H1 (cell line): ENCODE measurements at regions not wholly inside any gene's neighbourhood (a gene's known extent, or its start where the extent isn't known, plus 50 kb on each side); places are given as distances from the start of the nearest gene placed in this dataset.

Source experiments
- CTCF ChIA-PET: fragments of 300-600 bp; sonication (Branson Sonifier 250); formaldehyde crosslinking; loops from one replicate; lab custom pipeline; 2021; ENCODE audit not compliant: partially characterized antibody; lab: Charles Lee
- POLR2A ChIA-PET: fragments of 300-600 bp; sonication (Branson Sonifier 250); formaldehyde crosslinking; loops from one replicate; lab custom pipeline; 2021; ENCODE audit warnings: inconsistent platforms; ENCODE audit not compliant: partially characterized antibody; lab: Charles Lee
- DNase-seq, 2 experiments: peaks; one replicate each; pipeline versions ENCODE4 v3.0.0 to v3.0.0-alpha.2; 2010 to 2022; ENCODE audit warnings: low spot score in 2 of 2, low read depth in 1 of 2, mixed read lengths in 1 of 2
- FAIRE-seq: peaks from 2 replicates; lab custom pipeline; 2011; peaks lifted over from hg19 to GRCh38; lab: Jason Lieb, UNC
- H2AFZ ChIP-seq: 2 replicates; pipeline ENCODE4 v1.8.1; 2012; ENCODE audit warnings: low read length, inconsistent platforms
- H2AK5ac ChIP-seq: 2 replicates; pipeline ENCODE4 v1.6.1; 2013; ENCODE audit warnings: low read depth, low read length
- H2BK120ac ChIP-seq: replicated peaks from 2 replicates; pipeline ENCODE3; 2013; ENCODE audit warnings: low read depth, low read length, inconsistent platforms
- H2BK12ac ChIP-seq: 2 replicates; pipeline ENCODE4 v1.6.1; 2013; ENCODE audit warnings: low read depth, low read length
- H2BK15ac ChIP-seq: 2 replicates; pipeline ENCODE4 v1.6.1; 2013; ENCODE audit warnings: low read length
- H2BK20ac ChIP-seq: 2 replicates; pipeline ENCODE4 v1.6.1; 2013; ENCODE audit warnings: low read length
- H2BK5ac ChIP-seq: 2 replicates; pipeline ENCODE4 v1.6.1; 2013; ENCODE audit warnings: low read depth, low read length
- H3K14ac ChIP-seq: 2 replicates; pipeline ENCODE4 v1.6.1; 2013; ENCODE audit warnings: inconsistent platforms; ENCODE audit not compliant: insufficient read length
- H3K18ac ChIP-seq: 2 replicates; pipeline ENCODE4 v1.6.1; 2013; ENCODE audit warnings: low read length; ENCODE audit errors: extremely low read depth
- H3K23ac ChIP-seq: 2 replicates; pipeline ENCODE4 v1.6.1; 2013; ENCODE audit warnings: inconsistent platforms; ENCODE audit not compliant: insufficient read length
- H3K23me2 ChIP-seq: 2 replicates; pipeline ENCODE4 v1.6.1; 2013; ENCODE audit warnings: low read depth, low read length
- H3K27ac ChIP-seq: 2 replicates; pipeline ENCODE4 v1.6.1; 2011; ENCODE audit warnings: low read depth, low read length, inconsistent platforms
- H3K27me3 ChIP-seq, 4 experiments: replicated peaks in 1 of 4; 1 replicate in 1 of 4; 2 replicates in 3 of 4; pipeline versions ENCODE4 v1.6.1 to v1.8.1; 2011 to 2013; ENCODE audit warnings: low read length in 3 of 4, mild to moderate bottlenecking in 3 of 4, inconsistent platforms in 2 of 4, mixed read lengths in 2 of 4, moderate library complexity in 1 of 4; ENCODE audit not compliant: control insufficient read depth in 3 of 4, insufficient read depth in 3 of 4; ENCODE audit errors: extremely low read depth in 1 of 4
- H3K36me3 ChIP-seq, 4 experiments: 2 replicates each; pipeline versions ENCODE4 v1.6.1 to v1.8.1; 2011 to 2013; ENCODE audit warnings: mild to moderate bottlenecking in 4 of 4, low read length in 3 of 4, moderate library complexity in 2 of 4, control low read depth in 1 of 4, inconsistent platforms in 1 of 4; ENCODE audit not compliant: insufficient read depth in 4 of 4, control insufficient read depth in 2 of 4
- H3K4ac ChIP-seq: replicated peaks from 2 replicates; pipeline ENCODE3; 2013; ENCODE audit warnings: low read length, low read depth, mixed read lengths, inconsistent platforms; ENCODE audit not compliant: insufficient read length
- H3K4me1 ChIP-seq, 4 experiments: replicated peaks in 1 of 4; 1 replicate in 1 of 4; 2 replicates in 3 of 4; pipeline versions ENCODE4 v1.6.1 to v1.8.1; 2011 to 2013; ENCODE audit warnings: low read length in 3 of 4, inconsistent platforms in 2 of 4, mixed read lengths in 1 of 4; ENCODE audit not compliant: insufficient read depth in 4 of 4, control insufficient read depth in 3 of 4
- H3K4me2 ChIP-seq, 2 experiments: 2 replicates each; pipeline versions ENCODE4 v1.6.1 to v1.8.1; 2011 to 2013; ENCODE audit warnings: low read depth in 2 of 2, low read length in 2 of 2, control low read depth in 1 of 2, inconsistent platforms in 1 of 2, mild to moderate bottlenecking in 1 of 2; ENCODE audit not compliant: insufficient read depth in 1 of 2
- H3K4me3 ChIP-seq, 4 experiments: fragments of 200-600, 300-600 bp in 1 of 4; sonication (generic), shearing (Covaris generic), sonication (Bioruptor Twin) in 1 of 4; 2 replicates each; pipeline versions ENCODE4 v1.5.1 to v1.8.1; 2011 to 2016; ENCODE audit warnings: low read length in 4 of 4, low read depth in 3 of 4, control low read depth in 2 of 4, inconsistent platforms in 2 of 4, mild to moderate bottlenecking in 2 of 4, mixed read lengths in 1 of 4, moderate library complexity in 1 of 4; ENCODE audit not compliant: insufficient read depth in 2 of 4; ENCODE audit errors: extremely low read depth in 1 of 4
- H3K56ac ChIP-seq: replicated peaks from 2 replicates; pipeline ENCODE3; 2013; ENCODE audit warnings: low read depth, mild to moderate bottlenecking, mixed read lengths, low read length, inconsistent platforms; ENCODE audit not compliant: insufficient read length
- H3K79me1 ChIP-seq: 2 replicates; pipeline ENCODE4 v1.6.1; 2013; ENCODE audit warnings: low read depth, low read length, control low read depth
- H3K79me2 ChIP-seq, 2 experiments: 2 replicates each; pipeline versions ENCODE4 v1.6.1 to v1.8.1; 2012 to 2013; ENCODE audit warnings: low read length in 2 of 2, mild to moderate bottlenecking in 2 of 2, inconsistent platforms in 1 of 2; ENCODE audit not compliant: insufficient read depth in 2 of 2, control insufficient read depth in 1 of 2
- H3K9ac ChIP-seq, 4 experiments: replicated peaks in 1 of 4; 1 replicate in 1 of 4; 2 replicates in 3 of 4; pipeline versions ENCODE4 v1.6.1 to v1.8.1; 2011 to 2013; ENCODE audit warnings: low read depth in 3 of 4, low read length in 3 of 4, control low read depth in 2 of 4, mild to moderate bottlenecking in 2 of 4, moderate library complexity in 2 of 4, inconsistent platforms in 1 of 4; ENCODE audit errors: extremely low read depth in 1 of 4
- H3K9me3 ChIP-seq, 2 experiments: 2 replicates each; pipeline versions ENCODE4 v1.6.1 to v1.8.1; 2012 to 2013; ENCODE audit warnings: mild to moderate bottlenecking in 2 of 2, moderate library complexity in 2 of 2, control low read depth in 1 of 2, inconsistent platforms in 1 of 2, low read depth in 1 of 2, low read length in 1 of 2, mixed read lengths in 1 of 2; ENCODE audit not compliant: insufficient read depth in 2 of 2
- H4K20me1 ChIP-seq, 2 experiments: replicated peaks in 1 of 2; 2 replicates each; pipeline versions ENCODE3 to v1.8.1; 2011 to 2013; ENCODE audit warnings: inconsistent platforms in 2 of 2, low read length in 2 of 2, mild to moderate bottlenecking in 1 of 2; ENCODE audit not compliant: insufficient read depth in 2 of 2, control insufficient read depth in 1 of 2
- H4K5ac ChIP-seq: 2 replicates; pipeline ENCODE4 v1.6.1; 2013; ENCODE audit warnings: low read length, low read depth, mixed read lengths, inconsistent platforms; ENCODE audit not compliant: insufficient read length
- H4K8ac ChIP-seq: 2 replicates; pipeline ENCODE4 v1.8.0; 2013; ENCODE audit warnings: mild to moderate bottlenecking, moderate library complexity, low read length, inconsistent platforms; ENCODE audit not compliant: insufficient read depth; ENCODE audit errors: extremely low read depth
- H4K91ac ChIP-seq: replicated peaks from 2 replicates; pipeline ENCODE3; 2013; ENCODE audit warnings: low read length, mixed read lengths, inconsistent platforms; ENCODE audit not compliant: insufficient read length
- BACH1 ChIP-seq: IDR thresholded peaks from 2 replicates; pipeline ENCODE4 v1.6.1; 2012; ENCODE audit warnings: low read length, improper control_type of control experiment
- HDAC2 ChIP-seq, 2 experiments: fragments of 300-600 bp in 1 of 2; sonication (generic) in 1 of 2; IDR thresholded peaks; 2 replicates each; pipeline ENCODE4 v1.6.1; 2011 to 2012; ENCODE audit warnings: low read depth in 2 of 2, low read length in 2 of 2, mild to moderate bottlenecking in 2 of 2, moderate library complexity in 2 of 2, borderline replicate concordance in 1 of 2, inconsistent platforms in 1 of 2
- MAFK ChIP-seq: IDR thresholded peaks from 2 replicates; pipeline ENCODE4 v1.6.1; 2012; ENCODE audit warnings: low read depth, mild to moderate bottlenecking, improper control_type of control experiment, low read length
- PHF8 ChIP-seq: fragments of 200-600 bp; sonication (generic); conservative IDR thresholded peaks from 2 replicates; pipeline ENCODE4 v1.7.1; 2012; ENCODE audit warnings: low read depth, mild to moderate bottlenecking, inconsistent platforms, low read length, moderate library complexity
- RFX5 ChIP-seq: IDR thresholded peaks from 2 replicates; pipeline ENCODE4 v1.6.1; 2011; ENCODE audit warnings: low read depth, low read length, improper control_type of control experiment, borderline replicate concordance
- SIX5 ChIP-seq: IDR thresholded peaks from 2 replicates; pipeline ENCODE4 v1.6.1; 2011; ENCODE audit warnings: mild to moderate bottlenecking, low read depth, low read length
- SP2 ChIP-seq: IDR thresholded peaks from 2 replicates; pipeline ENCODE4 v1.6.1; 2012; ENCODE audit warnings: mild to moderate bottlenecking, low read length, inconsistent platforms
- ZNF274 ChIP-seq: IDR thresholded peaks from 2 replicates; pipeline ENCODE4 v1.7.0; 2012; ENCODE audit warnings: low read length, borderline replicate concordance; ENCODE audit errors: extremely low read depth
- WGBS, 2 experiments: shearing (Covaris generic) in 1 of 2; methylation state at CpG; one replicate each; pipeline versions ENCODE4 v1.1.6 to v1.1.7; 2013 to 2015; ENCODE audit warnings: low lambda C conversion rate in 2 of 2, mixed read lengths in 2 of 2, inconsistent platforms in 1 of 2, low coverage in 1 of 2, missing lambda C conversion rate in 1 of 2; ENCODE audit not compliant: insufficient replicate concordance in 2 of 2, insufficient coverage in 1 of 2, insufficient read length in 1 of 2; ENCODE audit errors: extremely low coverage in 1 of 2, missing lambda C conversion rate in 1 of 2; 5-methylcytosine and 5-hydroxymethylcytosine counted together
- TF ChIP-seq, protein P1 (sequence below): IDR thresholded peaks from 2 replicates; pipeline ENCODE4 v1.6.1; 2012; ENCODE audit warnings: low read length, inconsistent platforms
- TF ChIP-seq, protein P2 (sequence below), 3 experiments: IDR thresholded peaks; 1 replicate in 2 of 3; 2 replicates in 1 of 3; pipeline versions ENCODE4 v1.5.1 to v1.6.1; 2011; ENCODE audit warnings: low read length in 3 of 3, mild to moderate bottlenecking in 3 of 3, inconsistent platforms in 2 of 3, low read depth in 1 of 3, moderate library complexity in 1 of 3; ENCODE audit not compliant: insufficient read depth in 1 of 3; ENCODE audit errors: control extremely low read depth in 1 of 3

DNA sequence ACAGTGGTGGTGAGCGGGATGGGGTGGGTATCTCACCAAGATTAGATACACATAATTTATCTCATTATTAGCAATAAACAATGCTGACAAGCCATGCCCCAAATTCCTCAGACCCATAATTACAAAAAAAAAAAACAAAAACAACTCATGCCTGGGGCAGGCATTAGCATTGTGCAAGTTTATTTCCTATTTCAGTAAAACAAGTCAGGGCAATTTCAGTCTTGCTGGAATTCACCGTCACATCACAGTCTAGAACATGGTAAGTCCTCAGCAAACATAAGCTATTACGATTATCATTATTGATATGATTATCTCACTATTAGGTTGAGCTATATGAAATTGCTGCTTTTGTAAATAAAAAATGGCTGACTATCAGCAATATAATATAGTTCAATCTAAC, 57.5 kb upstream of the GNAQ start:
- WGBS, 2 experiments, result 65% methylated on average over 3 of the region's 3 CpGs; no CpG with 5 or more reads in 1 of the 2 experiments
- Histone ChIP-seq H3K56ac (no peak overlapping the region), H2BK20ac (no peak overlapping the region), H3K23me2 (no peaks in the 10 kb centered on the region), H2AK5ac (no peak overlapping the region), H3K9me3 (no peaks in the 10 kb centered on the region), H4K5ac (no peak overlapping the region), H2BK120ac (no peak overlapping the region), H4K8ac (no peak overlapping the region), H3K27me3 (no peaks in the 10 kb centered on the region), H3K4me3 (no peak overlapping the region), H3K23ac (no peak overlapping the region), H2BK12ac (no peak overlapping the region), H3K36me3 (no peaks in the 10 kb centered on the region), H3K14ac (no peak overlapping the region), H3K18ac (no peak overlapping the region), H3K27ac (no peak overlapping the region), H4K91ac (no peak overlapping the region), H2BK15ac (no peak overlapping the region), H2BK5ac (no peak overlapping the region), H3K79me2 (no peaks in the 10 kb centered on the region), H3K4ac (no peak overlapping the region), H3K79me1 (no peaks in the 10 kb centered on the region), H4K20me1 (no peaks in the 10 kb centered on the region), H3K4me2 (no peak overlapping the region), H3K4me1 (no peaks in the 10 kb centered on the region), H2AFZ (no peak overlapping the region), H3K9ac (no peak overlapping the region)
- DNase-seq (no peak), FAIRE-seq (no peak)
- ChIA-PET POLR2A (no interaction called here), CTCF (no interaction called here)
- TF ChIP-seq MAFK, result no peak
- TF ChIP-seq HDAC2 (IDR thresholded peaks at IDR 0.05; ENCODE audit: borderline replicate concordance in 1 of 2, low read depth in 2 of 2, low read length in 2 of 2), result no peak
- TF ChIP-seq BACH1, result no peak
- TF ChIP-seq SP2, result no peak
- TF ChIP-seq PHF8, result no peak
- no peak for TF ChIP-seq RFX5
- TF ChIP-seq, protein P1, sequence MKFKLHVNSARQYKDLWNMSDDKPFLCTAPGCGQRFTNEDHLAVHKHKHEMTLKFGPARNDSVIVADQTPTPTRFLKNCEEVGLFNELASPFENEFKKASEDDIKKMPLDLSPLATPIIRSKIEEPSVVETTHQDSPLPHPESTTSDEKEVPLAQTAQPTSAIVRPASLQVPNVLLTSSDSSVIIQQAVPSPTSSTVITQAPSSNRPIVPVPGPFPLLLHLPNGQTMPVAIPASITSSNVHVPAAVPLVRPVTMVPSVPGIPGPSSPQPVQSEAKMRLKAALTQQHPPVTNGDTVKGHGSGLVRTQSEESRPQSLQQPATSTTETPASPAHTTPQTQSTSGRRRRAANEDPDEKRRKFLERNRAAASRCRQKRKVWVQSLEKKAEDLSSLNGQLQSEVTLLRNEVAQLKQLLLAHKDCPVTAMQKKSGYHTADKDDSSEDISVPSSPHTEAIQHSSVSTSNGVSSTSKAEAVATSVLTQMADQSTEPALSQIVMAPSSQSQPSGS, result no peak
- TF ChIP-seq ZNF274, result no peak
- TF ChIP-seq, protein P2, sequence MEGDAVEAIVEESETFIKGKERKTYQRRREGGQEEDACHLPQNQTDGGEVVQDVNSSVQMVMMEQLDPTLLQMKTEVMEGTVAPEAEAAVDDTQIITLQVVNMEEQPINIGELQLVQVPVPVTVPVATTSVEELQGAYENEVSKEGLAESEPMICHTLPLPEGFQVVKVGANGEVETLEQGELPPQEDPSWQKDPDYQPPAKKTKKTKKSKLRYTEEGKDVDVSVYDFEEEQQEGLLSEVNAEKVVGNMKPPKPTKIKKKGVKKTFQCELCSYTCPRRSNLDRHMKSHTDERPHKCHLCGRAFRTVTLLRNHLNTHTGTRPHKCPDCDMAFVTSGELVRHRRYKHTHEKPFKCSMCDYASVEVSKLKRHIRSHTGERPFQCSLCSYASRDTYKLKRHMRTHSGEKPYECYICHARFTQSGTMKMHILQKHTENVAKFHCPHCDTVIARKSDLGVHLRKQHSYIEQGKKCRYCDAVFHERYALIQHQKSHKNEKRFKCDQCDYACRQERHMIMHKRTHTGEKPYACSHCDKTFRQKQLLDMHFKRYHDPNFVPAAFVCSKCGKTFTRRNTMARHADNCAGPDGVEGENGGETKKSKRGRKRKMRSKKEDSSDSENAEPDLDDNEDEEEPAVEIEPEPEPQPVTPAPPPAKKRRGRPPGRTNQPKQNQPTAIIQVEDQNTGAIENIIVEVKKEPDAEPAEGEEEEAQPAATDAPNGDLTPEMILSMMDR (IDR thresholded peaks at IDR 0.05; ENCODE audit: control extremely low read depth in 1 of 3, insufficient read depth in 1 of 3, low read depth in 1 of 3, low read length in 3 of 3), result no peak
- TF ChIP-seq SIX5, result no peak
